DMS79 (cell line): ENCODE measurements at regions not wholly inside any gene's neighbourhood (a gene's known extent, or its start where the extent isn't known, plus 50 kb on each side); places are given as distances from the start of the nearest gene placed in this dataset.

Experiments used
- DNase-seq: peaks from one replicate; lab custom pipeline; 2025; lab: John Stamatoyannopoulos, UW

- DNase-seq = no peak
Measured at GRCh38 chr13:62997038-62997599, 1581.5 kb upstream of the PCDH20 start.

GRCh38 chr13:62973804-62974203 is 1558.2 kb upstream of the PCDH20 start:
- no peak for DNase-seq

- no peak for DNase-seq
Measured at GRCh38 chr13:62964522-62964921, 1548.9 kb upstream of the PCDH20 start.

GRCh38 chr13:62960723-62961122 is 1545.1 kb upstream of the PCDH20 start:
- no peak for DNase-seq

GRCh38 chr13:62933809-62934208 is 1518.2 kb upstream of the PCDH20 start:
- DNase-seq = no peak

- no peak for DNase-seq
Measured at GRCh38 chr13:62932256-62932883, 1516.7 kb upstream of the PCDH20 start.

- DNase-seq = no peak
Measured at GRCh38 chr13:62931853-62932252, 1516.2 kb upstream of the PCDH20 start.

DNA sequence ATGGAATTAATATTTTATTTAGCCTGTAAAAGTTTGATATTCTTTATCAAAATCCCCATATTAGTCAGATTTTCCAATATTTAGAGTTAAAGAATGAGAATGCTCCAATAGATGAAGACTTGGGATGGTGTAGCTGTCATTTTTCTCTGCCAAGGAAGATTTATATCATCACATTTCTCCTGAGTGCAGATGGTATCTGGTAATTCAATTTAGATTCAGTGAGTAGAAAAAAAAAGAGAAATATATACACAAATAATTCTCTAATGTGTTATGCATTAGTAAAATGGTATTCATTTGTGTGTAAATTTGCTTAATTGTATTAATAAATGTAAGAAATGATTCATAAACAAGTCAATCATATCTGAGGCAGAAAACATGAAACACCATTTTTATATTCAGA is 1508.7 kb upstream of the PCDH20 start:
- DNase-seq = no peak

- no peak for DNase-seq
Measured at GRCh38 chr13:62920159-62920558, 1504.5 kb upstream of the PCDH20 start.

DNA sequence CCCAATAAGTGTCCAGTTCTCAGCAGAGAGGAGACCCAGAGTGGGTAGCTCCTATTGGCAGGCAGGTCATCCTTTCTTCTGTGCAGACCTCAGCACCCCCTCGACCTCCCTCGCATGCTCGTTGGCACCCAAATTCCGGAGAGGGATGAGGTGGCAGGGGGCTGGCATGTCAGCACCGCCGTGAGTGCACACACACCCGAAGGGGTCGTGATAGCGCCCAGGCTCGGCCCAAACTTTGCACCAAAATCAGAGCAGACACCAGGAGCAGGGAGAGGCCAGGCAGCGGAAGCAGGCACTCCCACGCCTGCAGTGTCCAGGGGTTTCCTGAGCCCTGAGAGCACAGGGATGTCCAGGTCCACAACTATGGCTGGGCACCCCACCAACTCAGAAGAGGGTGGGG is 1503.8 kb upstream of the PCDH20 start:
- no peak for DNase-seq

- DNase-seq = no peak
Measured at GRCh38 chr13:62910541-62911060, 1495.0 kb upstream of the PCDH20 start.

GRCh38 chr13:62908321-62908720 is 1492.7 kb upstream of the PCDH20 start:
- DNase-seq = no peak

GRCh38 chr13:62906896-62907295 is 1491.2 kb upstream of the PCDH20 start:
- DNase-seq = no peak

- DNase-seq = no peak
Measured at GRCh38 chr13:62906469-62906868, 1490.8 kb upstream of the PCDH20 start.

DNA sequence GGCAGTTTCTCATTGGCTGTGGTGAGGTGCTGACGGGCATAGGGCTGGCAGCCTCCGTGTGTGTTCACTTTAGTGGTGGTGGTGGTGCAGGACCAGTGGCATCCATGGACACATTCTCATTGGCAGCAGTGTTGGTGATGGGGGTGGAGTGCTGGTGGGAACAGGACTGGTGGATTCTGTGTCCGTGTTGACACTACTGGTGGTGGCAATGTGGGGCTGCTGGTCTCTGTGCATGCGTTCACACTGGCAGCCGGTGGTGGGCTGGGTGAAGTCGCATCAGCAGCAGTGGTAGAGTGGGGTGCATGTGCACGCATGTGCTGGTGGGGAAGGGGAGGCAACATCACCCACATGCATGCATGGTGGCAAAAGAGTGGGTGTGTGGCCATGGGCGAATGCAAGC is 1471.4 kb upstream of the PCDH20 start:
- DNase-seq = no peak

- DNase-seq = no peak
Measured at GRCh38 chr13:62879071-62879470, 1463.4 kb upstream of the PCDH20 start.

GRCh38 chr13:62875118-62875640 is 1459.5 kb upstream of the PCDH20 start:
- no peak for DNase-seq

- DNase-seq = no peak
Measured at GRCh38 chr13:62850331-62850730, 1434.7 kb upstream of the PCDH20 start.

GRCh38 chr13:62847520-62847919 is 1431.9 kb upstream of the PCDH20 start:
- DNase-seq = no peak

DNA sequence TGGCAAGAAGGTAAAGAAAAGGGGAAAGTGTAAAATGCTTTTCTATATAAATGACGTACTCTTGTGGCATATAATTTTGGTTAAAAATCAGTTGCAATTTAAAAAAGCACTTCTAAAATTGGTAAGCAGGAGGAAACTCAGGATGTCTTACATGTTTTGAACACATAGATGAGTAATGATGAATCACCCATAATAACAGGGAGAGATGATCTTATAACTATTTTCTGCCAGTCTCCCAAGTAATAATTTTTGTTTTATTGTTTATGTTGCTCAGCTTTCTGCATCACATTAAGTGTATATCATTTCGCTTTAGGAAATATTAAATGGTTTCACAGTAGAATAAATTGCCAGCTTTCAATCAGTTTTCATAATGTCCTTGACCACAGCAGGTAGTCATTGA is 1430.7 kb upstream of the PCDH20 start:
- no peak for DNase-seq

DNA sequence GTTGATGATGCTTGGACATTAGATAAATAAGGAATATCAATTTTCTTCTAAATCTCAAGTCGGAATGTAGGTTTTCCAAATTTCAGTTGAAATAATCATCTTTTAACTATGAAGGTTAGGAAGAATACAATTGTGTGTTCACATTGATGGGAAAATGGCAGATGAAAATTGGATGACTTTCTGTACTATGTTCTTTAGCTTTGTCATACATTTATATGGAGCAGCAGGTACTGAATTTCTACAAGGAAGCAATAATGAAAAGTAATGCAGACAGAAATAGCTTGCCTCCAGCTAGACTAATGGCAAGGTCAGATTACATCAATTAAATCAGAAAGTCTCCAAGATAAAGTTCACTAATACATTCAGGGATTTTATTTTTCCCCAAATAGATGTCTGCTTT is 1423.7 kb upstream of the PCDH20 start:
- DNase-seq = no peak

DNA sequence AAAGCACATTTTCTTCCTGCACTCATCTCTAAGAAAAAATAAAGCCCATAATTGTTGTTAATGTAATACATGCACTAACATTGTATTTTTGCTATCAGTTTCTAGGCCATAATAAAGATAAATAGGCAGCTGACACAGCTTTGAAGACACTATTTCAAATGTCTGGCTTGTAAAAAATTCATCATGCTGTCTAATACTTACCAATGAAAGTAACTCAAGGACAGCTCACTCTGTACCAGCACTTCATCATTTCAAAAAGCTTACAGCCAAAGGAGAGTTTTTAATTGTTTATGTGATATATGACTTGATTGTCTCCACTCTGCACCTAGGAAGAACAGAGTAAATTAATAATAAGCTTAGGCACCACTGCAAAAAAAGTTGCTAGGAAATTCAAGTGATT is 1423.3 kb upstream of the PCDH20 start:
- no peak for DNase-seq

GRCh38 chr13:62837895-62838294 is 1422.2 kb upstream of the PCDH20 start:
- DNase-seq = no peak

- no peak for DNase-seq
Measured at GRCh38 chr13:62829486-62829885, 1413.8 kb upstream of the PCDH20 start.
